Activated CD4-positive, alpha-beta T cell treated with anti-CD3 and anti-CD28 coated beads, Interleukin-2, amount 50 U/mL, for 24 hours (primary cell): ENCODE measurements at regions not wholly inside any gene's neighbourhood (a gene's known extent, or its start where the extent isn't known, plus 50 kb on each side); places are given as distances from the start of the nearest gene placed in this dataset.

Experiments
- DNase-seq, 2 donors: peaks; one replicate each; pipeline ENCODE4 v3.0.0-alpha.2; 2020; ENCODE audit warnings: low read depth in 1 of 2, low spot score in 1 of 2

DNA sequence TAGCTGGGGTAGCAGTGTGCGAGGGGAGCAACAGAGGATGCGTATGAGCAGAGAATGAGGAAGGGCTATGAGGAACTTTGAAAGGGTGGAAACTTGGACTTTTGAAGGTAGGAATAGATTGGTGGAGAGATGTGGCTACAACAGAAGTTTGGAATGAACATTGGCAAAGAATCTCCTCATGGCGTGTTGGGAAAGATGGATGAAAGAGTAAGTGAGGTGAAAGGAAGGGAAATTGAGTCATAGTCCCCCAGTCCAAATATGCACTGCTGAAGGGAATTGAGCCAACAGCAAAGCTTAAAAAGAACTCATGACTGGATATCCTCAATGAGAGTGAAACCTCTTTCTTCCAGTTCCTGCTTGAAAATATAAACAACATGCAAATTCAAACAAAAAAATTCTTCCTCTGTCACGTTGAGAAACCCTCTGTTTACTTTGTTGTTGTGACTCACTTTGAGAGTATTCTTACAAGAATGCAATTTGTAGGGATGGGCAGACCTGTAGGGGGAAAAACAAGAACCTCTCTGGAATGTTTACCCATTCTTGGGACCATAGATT lies 313.2 kb upstream of the KCNJ16 start:
- DNase-seq: no peak

DNA sequence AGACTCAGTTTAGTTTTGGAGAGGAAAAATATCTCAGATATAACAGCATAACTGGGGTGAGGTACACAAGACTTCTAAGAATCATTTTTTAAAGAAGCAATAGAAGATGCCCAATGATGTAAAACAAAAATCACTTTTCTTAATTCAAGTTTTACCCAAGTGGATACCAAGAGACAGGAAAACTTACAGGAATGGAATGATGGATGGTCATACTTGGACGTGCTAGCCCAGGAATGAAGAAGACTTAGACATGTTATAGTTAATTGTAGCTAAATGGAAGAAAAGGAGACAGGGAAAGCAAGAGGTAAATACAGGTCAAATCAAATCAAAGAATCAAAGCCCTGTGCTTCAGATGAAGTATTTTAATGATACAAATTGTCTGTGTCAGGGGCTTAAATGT lies 312.7 kb upstream of the KCNJ16 start:
- no peak for DNase-seq

DNA sequence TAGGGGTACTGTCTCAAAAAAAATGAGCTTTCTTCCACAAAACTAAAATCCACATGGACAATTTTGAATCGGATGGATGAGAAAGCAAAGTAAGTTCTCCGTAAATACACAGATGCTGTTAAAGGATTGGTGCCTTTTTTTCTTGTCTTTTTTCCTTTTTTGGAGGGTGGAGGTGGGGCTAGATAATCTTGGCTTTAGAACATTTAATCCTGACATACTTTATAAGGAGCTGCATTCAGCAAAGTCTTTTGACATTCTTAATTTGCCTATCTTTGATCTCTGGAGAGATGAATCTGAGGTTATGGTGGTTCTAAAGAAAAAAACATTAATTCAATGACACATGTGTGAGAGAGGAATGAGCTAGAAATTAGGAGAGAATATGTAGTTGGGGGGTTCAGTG lies 312.3 kb upstream of the KCNJ16 start:
- DNase-seq: no peak

DNA sequence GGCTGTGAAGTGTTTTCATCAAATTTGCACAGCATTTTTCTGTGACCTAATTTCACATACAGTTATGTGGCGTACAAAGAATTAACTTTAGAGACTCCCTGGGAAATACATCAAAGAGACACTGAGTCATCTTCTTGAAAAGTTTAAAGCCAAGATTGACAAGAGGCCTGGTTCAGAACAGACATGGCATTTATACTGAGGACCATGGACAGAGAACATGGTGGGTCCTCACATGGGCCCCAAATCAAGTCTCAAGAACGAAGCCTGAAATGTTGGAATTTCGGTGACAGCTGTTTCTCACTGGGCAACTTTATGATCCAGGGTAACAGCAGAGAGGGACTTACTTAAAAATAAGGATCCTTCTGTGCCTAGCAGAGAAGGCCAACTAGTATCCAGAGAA lies 311.5 kb upstream of the KCNJ16 start:
- DNase-seq: no peak

DNA sequence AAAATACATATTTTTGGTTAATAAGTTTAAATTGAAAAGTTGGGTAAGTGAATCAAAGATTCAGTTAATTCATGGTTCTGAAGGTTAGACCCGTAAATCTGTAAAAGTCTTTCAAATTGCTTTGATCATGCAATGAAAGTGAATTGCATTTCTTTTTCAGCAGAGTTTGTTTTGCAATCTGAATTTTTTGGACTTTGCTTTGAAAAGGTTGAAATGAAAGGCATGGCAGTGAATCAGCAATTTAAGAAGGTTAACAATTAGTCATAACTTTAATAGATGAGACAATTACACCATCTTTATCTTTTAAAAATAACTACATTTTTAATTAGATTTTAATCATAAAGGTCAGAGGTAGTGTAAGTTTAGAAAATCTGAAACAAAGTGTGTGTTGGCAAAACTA lies 310.9 kb upstream of the KCNJ16 start:
- no peak for DNase-seq

DNA sequence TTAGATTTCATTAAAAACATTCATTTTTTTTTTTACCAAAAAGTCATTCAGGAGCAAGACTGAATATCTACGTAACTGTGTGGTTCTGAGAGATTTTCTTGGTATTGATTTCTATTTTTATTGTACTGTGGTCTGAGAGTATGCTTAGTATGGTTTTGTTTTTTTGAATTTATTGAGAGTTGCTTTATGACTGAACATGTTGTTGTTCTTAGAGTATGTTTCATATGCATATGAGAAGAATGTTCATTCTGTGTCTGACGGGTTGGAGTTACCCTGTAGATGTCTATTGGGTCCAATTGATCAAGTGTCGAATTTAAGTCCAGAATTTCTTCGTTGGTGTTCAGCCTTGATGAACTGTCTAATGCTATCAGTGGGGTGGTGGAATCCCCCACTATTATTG lies 306.0 kb upstream of the KCNJ16 start:
- no peak for DNase-seq

DNA sequence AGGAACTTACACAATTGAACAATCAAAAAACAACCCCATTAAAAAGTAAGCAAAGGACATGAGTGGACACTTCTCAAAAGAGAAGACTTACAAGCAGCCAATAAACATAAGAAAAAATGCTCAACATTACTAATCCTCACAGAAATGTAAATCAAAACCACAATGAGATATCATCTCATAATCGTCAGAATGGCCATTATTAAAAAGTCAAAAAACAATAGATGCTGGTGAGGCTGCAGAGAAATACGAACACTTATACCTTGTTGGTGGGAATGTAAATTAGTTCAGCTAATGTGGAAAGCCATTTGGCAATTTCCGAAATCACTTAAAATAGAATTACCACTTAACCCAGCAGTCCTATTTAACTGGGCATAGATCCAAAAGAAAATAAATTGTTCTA lies 301.9 kb upstream of the KCNJ16 start:
- DNase-seq: no peak

DNA sequence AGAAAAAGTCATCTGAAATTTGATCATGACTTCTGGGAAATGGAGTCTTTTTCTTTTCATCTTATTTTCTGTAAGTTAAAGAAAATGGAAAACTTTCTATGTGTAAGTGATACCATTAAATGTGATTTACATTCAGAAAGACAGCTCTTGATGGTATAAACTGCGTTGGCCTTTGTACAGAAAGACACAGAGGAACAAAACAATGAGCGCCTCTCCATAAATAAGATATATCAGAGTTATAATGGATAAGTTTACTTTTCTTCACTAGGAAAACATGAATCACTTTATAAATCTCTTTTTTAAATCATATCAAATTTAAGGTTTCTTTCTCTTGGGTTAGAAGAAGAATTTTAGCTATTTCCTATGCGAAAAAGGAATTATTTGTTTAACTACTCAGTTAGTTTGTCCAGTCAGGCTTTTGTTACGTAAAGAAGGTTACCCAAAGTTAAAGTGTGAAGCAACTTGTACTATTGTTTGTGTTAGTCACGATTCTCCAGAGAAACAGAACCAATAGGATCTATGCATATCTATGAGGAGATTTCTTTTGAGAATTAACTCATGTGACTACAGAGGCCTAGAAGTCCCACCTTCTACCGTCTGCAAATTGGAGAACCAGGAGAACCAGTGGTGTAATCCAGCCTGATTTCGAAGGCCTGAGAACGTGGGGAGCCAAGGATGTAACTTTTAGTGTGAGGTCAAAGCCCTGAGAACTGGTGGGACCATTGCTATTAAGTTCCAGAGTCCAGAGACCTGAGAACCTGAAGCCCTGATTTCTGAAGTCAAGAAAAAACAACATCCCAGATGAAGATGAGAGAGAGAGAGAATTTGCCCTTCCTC lies 295.4 kb upstream of the KCNJ16 start:
- no peak for DNase-seq

DNA sequence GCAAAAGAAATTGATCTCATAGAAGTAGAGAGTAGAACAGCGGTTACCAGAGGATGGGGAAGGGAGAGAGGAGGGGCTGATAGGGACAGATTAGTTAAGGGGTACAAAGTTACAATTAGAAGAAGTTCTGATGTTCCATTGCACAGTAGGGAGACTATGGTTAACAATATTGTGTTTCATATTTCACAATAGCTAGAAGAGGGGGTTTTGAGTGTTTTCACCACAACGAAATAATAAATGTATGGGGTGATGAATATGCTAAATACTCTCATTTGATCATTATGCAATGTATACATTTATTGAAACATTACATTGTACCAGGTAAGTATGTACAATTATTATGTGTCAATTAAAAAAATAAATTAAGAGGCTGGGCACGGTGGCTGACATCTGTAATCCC lies 291.2 kb upstream of the KCNJ16 start:
- no peak for DNase-seq

DNA sequence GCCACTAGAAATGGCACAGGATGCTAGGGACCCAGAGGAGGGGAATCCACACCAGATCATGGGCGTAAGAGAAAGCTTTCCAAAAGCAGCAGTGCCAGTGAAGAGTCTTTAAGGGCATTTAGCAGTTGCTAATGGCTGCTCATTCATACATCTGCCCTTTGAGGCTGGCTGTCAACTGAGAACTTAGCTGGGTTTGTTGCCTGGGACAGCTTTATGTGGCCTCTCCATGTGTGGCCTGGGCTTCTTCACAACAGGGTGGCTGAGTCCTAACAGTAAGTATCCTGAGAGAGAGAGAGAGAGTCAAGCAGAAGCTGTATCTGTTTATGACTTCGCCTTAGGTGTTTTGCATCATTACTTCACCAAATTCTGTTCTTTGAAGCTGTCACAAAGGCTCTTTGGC lies 286.1 kb upstream of the KCNJ16 start:
- DNase-seq: no peak

DNA sequence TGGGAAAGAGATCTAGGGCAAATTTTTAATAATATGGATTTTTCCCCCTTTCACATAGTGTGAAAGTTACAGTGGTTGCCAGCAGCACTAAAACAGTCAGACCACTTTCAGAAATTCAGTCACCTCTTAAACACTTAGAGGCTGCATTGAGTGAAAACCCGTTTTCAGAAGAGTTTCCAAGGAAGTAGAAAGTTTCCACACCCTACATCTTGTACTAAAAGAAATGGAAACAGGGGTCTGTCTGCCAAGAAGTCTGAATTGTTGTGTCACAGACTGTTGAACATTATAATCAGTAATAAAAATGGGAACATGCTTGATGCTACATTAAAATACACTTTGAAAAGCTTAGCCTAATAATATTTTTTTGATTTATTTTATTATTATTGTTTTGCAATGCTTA lies 278.9 kb upstream of the KCNJ16 start:
- DNase-seq: no peak

DNA sequence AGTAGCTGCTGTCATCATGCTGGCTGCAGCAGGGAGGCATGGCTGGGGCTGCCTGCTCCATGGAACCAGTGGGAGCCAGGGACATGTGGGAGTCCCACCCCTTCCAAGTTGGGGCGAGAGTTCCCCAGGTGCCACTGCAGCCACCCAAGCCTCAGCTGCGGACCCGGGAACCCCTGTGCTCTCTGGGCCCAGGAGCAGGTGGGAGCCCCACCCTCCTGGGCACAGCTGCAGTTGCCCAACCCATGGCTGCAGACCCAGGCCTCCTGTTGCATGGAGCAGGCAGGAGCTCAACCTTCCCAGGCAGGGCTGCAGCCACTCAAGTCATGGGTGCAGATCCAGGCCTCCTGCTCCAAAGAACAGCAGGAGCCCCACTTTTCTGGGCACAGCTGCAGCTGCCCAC lies 274.2 kb upstream of the KCNJ16 start:
- DNase-seq: no peak

DNA sequence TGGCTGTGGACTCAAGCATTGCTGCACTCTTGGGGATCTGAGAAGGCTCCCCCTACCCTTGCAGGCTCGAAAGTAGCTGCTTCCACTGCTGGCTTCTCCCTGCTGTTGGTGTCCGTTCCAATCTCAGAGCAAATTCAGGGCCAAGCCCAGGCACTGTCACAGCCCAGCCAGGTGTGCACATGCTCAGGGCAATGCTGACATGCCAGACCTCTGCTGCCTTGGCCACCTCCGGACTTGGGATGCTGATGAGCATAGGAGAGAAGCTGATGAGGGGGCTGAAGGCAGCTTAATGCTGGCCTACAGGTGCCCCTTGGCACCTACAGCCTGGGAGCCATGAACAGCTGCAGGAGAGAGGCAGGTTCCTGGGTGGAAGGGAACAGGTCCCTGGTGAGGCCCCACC lies 273.7 kb upstream of the KCNJ16 start:
- DNase-seq: no peak

DNA sequence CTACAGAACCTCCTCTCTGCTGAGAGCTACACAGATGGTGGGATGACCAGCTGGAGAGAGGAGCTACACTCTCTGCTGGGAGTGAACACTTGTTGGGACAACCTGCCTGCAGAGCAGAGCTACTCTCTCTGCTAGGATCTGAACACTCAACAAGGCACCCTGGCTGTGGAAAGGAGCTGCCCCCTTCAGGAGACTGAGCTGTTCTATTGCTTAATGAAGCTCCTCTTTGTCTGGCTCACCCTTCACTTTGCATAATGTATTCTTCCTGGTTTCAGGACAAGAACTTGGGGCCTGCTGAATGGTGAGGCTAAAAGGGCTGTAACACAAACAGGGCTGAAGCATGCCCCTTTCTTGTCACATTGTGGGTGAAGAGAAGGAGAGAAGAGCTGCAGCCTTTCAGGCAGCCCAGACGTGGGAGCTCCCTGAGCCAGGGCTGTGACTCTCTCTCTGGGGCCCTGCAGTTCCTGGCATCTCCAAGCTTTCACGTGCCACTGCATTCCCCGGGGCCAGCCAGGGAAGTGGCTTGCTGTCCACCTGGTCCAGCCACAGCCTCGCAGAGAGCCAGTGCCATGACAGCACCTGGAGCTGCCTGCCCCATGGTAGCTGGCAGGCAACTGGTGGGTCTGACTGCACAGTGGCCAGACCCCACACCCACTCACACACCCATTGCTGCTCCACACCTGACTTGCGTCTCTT lies 272.8 kb upstream of the KCNJ16 start:
- no peak for DNase-seq

DNA sequence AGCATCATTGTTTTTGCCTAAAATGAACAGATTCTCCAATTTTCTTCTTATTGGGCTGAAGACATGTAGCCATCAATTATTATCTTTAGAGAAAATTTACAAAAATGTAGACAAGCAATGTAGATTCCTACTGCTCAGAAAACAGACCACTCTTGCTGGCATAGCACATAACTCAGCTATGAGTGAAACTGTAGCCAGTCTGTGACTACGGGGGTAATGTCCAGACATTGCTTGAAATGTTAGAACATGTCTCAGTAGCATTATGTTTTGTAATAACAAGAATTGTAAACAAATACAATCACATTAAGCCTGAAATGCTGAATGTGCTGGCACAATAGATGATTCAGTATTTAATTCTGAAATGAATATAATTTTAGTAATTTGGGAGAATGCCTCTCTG lies 265.7 kb upstream of the KCNJ16 start:
- DNase-seq: no peak

DNA sequence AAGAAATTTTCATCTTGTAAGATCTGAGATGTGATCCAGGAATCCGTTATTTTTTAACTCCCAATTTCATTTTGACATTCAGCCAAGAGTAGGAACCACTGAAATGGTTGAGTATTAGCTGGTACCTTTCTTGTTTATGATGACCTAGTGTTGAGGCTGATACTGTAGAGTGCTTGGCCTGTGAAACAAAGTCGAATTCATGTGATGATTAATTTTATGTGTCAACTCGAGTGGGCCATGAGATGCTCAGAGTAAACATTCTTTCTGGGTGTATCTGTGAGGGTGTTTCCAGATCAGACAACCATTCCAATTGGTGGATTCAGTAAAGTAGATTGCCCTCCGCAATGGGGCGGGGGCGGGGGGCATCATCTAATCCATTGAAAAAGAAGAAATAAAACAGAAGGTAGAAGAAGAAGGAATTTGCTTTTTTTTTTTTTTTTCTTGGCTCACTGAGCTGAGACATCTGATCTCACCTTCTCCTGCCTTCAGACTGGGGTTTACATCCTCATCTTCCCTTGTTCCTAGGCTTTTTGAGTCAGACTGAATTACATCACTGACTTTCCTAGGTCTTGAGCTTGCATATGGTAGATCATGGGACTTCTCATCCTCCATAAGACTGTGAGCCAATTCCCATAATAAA lies 264.6 kb upstream of the KCNJ16 start:
- no peak for DNase-seq

DNA sequence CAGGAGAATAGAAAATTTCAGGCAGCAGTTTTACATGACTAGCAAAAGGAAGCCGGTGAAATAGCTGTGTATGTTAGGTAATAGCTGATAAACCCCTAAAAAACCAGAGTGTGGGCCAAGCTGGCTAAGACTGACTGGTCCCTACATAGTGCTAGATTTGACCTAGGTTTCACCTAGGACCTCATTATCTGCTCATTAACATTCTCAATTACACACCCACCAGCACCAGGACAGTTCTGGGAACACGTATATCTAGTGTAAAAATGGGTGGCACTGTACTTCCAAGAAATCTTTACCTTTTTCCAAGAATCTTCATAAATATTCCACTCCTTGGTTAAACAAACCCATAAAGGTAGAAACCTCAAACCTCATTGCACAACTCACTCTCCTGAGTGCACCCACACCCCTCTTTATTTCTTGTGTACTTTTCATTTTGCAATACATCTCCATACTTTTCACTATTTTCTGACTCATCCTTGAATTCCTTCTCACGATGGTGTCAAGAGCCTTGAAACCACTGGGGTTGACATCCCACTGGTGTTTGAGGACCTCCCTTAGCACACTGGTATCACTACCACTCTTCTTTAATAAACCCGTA lies 262.7 kb upstream of the KCNJ16 start:
- no peak for DNase-seq

DNA sequence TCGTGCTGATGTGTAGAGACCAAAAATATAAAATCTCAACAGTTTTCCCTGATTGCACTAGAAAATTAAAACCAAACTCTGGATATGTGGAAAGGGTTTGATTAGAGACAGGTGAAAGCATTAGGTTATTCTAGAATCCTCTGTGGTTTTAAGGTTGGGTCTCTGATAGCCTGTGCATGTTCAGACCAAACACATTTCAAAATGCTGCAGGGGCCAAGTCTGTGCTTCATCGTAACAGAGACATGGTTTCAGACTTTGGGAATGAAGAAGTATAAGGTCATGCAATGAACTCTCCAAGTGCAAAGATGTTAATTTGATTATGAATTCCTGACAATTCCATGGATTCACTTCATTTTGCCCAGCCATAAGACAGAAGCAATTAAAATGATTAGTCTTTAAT lies 261.0 kb upstream of the KCNJ16 start:
- no peak for DNase-seq

DNA sequence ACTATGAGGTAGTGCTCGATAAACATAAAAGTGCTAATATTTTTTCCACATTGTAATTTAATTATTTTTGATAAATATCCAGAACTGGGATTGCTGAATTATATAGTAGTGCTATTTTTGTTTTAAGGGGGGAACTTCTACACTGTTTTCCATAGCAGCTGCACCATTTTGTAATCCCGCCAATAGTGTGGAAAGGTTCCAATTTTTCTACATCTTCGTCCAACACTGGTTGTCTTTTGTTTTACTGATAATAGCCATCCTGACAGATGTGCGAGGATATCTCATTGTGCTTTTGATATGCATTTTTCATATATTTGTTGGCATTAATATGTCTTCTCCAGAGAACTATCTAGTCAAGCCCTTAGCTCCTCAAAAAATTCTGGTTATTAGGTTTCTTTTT lies 259.6 kb upstream of the KCNJ16 start:
- DNase-seq: no peak

DNA sequence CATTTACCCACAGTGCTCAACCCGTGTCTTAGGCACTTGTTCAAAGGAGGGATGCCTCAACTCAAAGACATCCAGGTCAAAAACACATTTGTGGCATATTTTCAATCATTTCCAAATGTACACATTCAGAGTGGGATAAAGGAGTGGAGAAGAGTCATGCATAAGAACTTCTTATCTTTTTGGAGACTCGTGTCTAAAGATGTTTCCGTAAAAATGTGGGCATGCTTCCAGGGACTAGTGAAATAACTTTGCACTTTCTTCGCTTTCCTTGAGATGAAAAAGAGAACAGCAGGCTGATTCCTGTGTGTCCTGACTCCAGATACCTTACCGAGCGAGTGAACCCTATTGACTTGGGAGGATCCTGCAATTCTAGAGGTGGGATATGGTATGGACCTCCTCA lies 256.6 kb upstream of the KCNJ16 start:
- DNase-seq: no peak

DNA sequence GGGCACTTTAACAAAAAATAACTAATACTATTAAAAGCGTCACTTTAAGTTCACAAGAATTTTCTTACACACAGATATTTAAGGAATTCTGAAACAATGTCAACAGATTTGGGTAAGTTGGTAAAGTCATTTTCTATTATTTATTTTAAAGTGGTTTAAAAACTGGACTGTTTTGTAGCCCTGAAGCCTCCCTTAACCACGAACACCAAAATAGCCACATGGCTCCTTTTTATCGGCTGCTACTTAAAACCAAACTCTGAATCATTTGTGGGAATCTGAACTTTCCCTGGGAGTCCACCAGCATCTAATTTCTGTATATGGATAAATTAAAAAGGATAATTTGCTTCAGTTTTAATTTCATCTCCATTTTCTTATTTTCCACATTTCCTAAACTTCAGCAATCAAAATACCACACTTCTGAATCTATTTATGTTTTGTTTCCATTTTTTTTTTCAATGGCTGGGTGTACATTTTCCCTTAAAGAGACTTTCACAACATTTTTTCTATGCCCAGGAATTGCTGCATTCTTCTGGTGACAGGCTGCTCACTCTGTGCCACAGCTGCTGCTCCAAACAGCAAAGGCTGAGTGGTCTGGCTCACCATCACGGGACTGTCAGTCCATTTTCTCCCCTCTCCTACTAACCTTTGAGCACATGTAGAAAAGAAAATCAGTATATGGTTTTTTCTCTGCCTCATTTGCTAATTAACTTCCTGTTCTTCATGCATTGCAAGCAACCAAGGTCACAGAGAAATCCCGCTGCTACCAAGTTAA lies 255.5 kb upstream of the KCNJ16 start:
- no peak for DNase-seq
